Embryonic facial prominence (tissue), 1 donor: ENCODE measurements at regions not wholly inside any gene's neighbourhood (a gene's known extent, or its start where the extent isn't known, plus 50 kb on each side); places are given as distances from the start of the nearest gene placed in this dataset.
A peak's percentile ranks its signal among the peaks of the same experiment; 100 is the strongest.
"Not testable (repeated sequence)": the region's sequence is repeated elsewhere in the genome, so short reads cannot be mapped to it uniquely, and the experiment has no call there.

ENCODE experiments used
- DNase-seq: peaks from one replicate; pipeline ENCODE4 v3.0.0-alpha.2; 2016; ENCODE audit errors: extremely low spot score

- no peak for DNase-seq
Observed at GRCh38 chr11:64428693-64429092, 69.7 kb downstream of the RPS6KA4 start.

DNA sequence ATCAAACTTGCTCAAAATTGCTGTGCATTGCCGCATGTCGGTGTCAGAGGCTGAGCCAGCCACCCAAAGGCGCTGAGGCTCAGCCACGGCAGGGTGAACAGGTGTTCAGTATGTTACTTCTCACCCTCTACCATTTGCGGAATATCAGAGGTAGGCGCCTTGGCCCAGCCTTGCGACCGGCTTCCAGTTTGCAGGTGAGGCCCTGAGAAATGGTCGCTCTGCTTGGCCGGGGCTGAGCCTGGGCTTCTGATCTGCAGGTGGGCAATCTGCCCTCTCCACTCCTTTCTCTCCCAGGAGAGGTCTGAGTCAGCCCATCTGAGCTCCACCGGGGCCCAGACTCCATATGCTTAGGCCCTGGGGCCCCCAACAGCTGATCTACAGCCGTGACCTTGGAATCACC lies 71.0 kb downstream of the RPS6KA4 start:
- no peak for DNase-seq

GRCh38 chr11:64430645-64431044 lies 71.7 kb downstream of the RPS6KA4 start:
- no peak for DNase-seq

DNA sequence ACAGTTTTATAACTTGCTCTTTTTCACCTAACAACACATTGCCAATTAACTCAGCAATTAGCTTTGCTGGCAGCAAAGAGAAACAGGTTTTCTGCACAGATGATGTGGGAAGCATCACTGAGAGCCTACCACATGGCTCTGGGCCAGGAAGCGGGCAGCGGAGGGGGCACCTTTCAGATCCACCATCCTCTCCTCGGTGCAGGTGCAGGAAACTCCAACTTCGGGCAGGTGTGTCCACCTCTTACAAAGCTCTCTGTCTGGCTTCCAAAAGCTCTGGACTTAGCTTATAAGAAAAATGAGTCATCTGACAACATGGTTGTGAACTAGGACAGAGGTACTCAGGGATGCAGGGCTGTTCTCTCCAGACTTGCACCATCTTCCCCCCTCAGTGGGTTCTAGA lies 77.0 kb downstream of the RPS6KA4 start:
- DNase-seq: no peak

DNA sequence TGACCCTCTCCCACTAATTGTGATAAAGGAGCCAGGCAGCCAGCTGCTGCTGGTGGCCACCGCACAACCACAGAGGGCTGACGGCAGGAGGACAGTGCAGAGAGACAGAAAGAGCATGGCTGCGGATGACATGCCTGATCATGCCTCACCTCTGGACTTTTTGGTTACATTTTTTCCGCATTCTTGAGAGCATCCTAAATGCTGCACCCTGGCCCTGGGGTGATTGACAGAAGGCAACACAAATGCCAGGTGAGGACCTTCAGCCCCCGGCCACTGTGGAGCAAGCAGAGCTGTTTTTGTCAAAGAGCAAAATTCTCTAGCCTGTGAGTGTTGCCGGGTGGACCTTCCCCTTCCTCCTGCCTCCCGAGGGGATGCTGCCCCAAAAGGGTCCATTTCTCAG lies 78.5 kb downstream of the RPS6KA4 start:
- no peak for DNase-seq

DNA sequence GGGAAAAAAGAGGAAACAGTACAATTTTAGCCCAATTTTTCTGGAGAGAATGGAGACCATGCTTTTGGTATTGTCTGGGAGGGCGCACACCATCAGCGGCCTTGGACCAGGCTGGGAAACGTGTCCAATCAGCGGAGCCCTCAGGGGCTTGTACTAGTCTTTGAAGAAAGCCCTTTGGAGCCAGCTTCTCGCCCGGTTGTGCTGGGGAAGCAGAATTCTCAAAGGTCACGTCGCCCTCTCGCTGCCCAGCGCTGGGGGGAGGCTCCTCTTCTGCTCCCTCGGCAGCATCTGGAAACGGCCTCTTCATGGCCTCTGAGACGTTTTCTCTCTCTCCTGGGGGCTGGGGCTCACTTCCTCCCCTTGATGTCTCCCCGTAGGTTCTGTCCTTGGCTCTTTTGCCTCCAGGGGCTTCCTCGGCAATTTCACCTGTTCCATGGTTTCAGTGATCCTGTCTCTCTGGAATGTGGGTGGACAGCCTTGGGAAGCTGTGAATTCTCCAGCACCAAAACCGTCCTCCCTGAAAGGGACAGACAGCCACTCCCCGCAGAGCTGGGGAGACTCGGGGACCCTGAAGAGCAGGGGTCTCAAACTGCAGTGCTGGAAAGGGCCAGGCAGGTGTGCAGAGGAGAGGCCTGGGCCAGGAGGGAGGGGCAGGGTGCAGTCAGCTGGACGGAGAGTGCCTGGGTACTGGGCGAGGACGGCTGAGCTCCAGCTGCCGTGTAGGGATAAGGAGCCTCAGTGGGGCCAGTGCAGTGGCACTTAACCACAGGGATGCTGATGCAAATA lies 80.2 kb downstream of the RPS6KA4 start:
- DNase-seq: no peak

DNA sequence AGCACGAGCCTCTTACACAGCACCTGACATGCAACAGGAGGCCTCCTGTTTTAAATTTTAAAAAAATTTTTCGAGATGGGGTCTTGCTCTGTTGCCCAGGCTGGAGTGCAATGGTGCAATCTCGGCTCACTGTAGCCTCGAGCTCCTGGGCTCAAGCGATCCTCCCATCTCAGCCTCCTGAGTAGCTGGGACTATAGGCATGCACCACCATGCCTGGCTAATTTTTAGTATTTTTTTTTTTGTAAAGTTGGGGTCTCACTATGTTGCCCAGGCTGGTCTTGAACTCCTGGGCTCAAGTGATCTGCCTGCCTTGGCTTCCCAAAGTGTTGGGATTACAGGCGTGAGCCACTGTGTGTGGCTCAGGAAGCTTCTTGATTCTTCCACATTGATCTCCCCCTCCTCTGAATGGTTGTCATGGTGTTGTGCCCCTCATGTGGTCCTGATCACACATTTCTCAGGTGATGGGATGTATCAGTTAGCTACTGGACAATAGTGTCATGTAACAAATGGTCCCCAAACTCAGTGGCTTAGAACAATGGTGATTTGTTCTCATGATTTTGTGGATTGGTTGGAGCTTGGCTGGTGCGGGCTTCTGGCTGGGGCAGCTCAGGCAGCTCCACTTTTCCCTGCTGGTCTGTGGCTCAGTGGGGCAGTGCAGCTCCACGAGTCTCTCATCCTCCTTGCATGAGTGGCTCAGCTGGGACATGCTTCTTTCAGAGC lies 81.0 kb downstream of the RPS6KA4 start:
- not testable (repeated sequence) for DNase-seq

GRCh38 chr11:64441127-64441526 lies 82.2 kb downstream of the RPS6KA4 start:
- DNase-seq: no peak

DNA sequence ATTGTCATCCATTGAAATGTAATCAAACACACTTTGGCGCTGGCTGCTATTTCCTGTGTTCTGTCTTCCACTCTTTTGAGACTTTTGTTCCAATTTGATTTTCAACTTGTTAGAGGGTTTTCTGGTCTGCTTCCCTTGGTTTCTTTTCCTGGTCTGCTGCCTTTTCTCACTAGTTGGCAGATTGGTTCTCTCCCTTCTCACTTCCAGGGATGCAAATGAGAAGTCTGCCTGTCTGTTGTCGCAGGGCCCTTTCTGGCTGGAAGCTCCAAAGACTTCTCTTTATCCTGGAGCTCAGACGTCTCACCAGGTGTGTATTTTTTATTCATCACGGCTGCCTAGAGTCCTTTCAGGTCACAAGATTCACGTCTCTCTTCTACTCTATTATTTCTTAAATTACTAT lies 84.0 kb downstream of the RPS6KA4 start:
- DNase-seq: no peak

- DNase-seq: no peak
Observed at GRCh38 chr11:64444838-64445441, 86.0 kb downstream of the RPS6KA4 start.

GRCh38 chr11:64445651-64446050 lies 86.7 kb downstream of the RPS6KA4 start:
- no peak for DNase-seq

- DNase-seq: no peak
Observed at GRCh38 chr11:64447831-64448598, 89.1 kb downstream of the RPS6KA4 start.

DNA sequence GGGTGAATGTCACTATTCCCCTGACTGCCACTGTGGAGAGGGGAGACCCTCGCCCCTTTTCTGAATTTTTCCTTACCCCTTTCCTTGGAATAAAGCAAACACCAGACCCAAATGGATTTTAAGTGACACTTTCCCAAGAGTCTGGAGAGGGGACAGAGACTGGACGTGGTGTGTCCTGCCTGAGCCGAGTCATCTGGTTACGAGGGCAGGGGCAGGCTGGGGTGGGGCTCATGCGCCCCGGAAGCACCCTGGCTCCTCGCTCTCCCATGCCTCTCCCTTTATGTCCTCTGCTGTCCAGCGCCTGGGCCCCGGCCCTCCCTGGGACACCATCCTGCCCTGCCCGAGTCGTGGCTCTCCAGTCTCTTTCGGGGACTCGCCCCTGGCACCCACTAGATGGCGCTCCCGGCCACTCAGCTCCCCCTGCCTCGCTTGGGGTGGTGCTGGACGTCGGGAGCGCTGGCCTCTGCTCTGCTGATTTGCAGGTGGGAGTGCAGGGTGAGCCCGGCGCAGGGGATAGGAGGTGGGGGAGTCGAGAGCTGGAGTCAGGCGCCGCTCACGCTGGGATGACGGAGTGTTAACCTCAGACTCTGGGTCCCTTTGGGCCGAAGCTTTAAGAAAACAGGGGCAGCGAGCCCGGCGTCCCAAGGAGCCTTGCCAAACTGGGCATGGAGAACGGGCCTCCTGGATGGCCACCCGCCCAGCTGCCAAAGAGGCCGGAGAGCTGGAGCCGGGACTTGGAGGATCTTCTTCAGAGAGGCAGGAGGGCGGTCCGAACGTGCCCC lies 89.8 kb downstream of the RPS6KA4 start:
- DNase-seq: peak; percentile 25

GRCh38 chr11:64449381-64450167 lies 90.6 kb downstream of the RPS6KA4 start:
- no peak for DNase-seq

- no peak for DNase-seq
Observed at GRCh38 chr11:64450168-64450560, 91.2 kb downstream of the RPS6KA4 start.

DNA sequence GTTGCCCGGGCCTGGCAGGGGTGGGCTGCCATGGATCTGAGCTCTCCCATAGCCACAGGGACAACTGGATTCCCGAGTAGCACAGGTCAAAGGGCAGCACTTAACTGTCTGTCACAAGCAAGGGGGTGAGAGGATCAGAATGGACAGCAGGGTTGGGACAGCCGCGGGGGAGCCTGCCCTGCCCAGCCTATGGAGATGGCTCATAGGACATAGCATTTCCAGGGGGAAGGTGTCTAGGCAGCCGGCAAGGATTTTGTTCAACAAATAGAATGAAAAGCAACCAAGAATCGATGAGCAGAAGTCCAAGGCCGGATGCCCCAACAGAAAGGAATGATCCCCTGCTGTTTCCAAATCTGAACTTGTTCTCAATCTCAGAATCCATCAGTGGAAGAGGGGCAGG lies 92.9 kb downstream of the RPS6KA4 start:
- DNase-seq: no peak

GRCh38 chr11:64453466-64453865 lies 94.5 kb downstream of the RPS6KA4 start:
- DNase-seq: no peak

- no peak for DNase-seq
Observed at GRCh38 chr11:64455456-64456261, 96.7 kb downstream of the RPS6KA4 start.

DNA sequence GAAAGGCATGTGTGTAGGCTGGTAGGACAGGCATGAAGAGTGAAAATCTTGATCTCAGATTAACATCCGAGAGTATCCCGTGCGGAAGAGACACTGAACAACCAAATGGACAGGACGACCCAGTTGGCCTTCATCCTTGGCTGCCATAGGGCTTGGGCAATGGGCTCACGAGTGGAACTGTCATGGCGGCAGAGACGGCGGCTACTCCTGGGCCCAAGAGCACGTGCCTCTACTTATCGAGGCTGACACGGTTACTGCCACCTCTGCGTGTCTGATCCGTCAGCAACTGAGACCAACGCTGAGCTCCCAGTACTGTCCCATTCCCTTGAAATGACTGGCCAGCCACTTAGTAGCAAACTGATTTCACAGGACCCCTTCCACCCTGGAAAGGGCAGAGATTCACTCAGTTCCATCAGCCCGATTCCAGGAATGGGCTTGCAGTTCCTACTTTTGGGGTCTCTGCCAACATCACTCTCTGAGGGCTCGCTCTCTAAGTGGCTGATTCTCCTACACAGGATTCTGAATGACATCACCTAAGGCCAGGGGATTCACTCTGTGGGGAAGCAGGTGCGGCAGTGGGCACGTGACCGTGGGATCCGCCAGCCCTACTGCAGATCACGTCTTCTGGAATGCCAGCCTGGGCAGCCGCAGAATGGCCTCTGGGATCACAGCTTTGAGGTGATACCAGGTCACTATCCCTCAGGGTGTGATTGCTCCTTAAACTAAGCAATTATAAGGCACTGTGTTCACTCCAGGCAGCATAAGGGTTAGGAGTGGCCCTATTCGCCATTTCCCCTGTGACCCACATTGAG lies 97.8 kb downstream of the RPS6KA4 start:
- DNase-seq: no peak
